ENCODE measurements at regions not wholly inside any gene's neighbourhood (a gene's known extent, or its start where the extent isn't known, plus 50 kb on each side); places are given as distances from the start of the nearest gene placed in this dataset.

DNA sequence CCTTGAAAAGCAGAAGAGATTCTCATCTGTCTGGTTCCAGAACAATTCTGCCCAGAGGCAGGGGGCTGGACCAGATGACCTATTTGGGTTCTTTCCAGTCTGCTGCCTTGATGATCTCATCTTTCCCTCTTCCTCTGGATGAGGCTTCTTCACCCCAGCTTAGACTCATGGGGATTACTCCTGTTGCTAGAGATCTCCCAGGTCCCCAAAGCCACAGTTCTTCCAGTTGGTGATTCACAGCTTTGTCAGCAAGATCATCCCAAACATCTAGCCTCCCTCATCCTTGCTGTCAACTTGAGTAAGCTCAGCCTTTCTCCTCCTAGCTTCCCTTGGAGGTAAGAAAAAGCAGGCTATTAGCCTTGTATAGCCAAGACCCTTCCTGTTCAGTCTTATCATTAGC lies 64.2 kb upstream of the PJA1 start:
- no peaks in the 10 kb centered on the region for H3K79me2 ChIP-seq (ENCODE audit: insufficient read depth, low read depth)
- H3K27me3 ChIP-seq (ENCODE audit: insufficient read depth, low read depth), result no peaks in the 10 kb centered on the region
- no peak overlapping the region for H3K4me3 ChIP-seq (IDR thresholded peaks at IDR 0.05; ENCODE audit: insufficient read depth, low read depth, low read length)
- H3K4me1 ChIP-seq (ENCODE audit: low read depth, poor library complexity, severe bottlenecking), result no peaks in the 10 kb centered on the region
- H3K27ac ChIP-seq, result no peak overlapping the region
- no peak overlapping the region for H2AFZ ChIP-seq (ENCODE audit: low read depth)
- TF ChIP-seq, protein P1, sequence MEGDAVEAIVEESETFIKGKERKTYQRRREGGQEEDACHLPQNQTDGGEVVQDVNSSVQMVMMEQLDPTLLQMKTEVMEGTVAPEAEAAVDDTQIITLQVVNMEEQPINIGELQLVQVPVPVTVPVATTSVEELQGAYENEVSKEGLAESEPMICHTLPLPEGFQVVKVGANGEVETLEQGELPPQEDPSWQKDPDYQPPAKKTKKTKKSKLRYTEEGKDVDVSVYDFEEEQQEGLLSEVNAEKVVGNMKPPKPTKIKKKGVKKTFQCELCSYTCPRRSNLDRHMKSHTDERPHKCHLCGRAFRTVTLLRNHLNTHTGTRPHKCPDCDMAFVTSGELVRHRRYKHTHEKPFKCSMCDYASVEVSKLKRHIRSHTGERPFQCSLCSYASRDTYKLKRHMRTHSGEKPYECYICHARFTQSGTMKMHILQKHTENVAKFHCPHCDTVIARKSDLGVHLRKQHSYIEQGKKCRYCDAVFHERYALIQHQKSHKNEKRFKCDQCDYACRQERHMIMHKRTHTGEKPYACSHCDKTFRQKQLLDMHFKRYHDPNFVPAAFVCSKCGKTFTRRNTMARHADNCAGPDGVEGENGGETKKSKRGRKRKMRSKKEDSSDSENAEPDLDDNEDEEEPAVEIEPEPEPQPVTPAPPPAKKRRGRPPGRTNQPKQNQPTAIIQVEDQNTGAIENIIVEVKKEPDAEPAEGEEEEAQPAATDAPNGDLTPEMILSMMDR (conservative IDR thresholded peaks at IDR 0.05; ENCODE audit: low read depth, low read length), result no peak
- H3K4me2 ChIP-seq, result no peak overlapping the region
- no peak overlapping the region for H3K9ac ChIP-seq
- no peaks in the 10 kb centered on the region for H4K20me1 ChIP-seq (ENCODE audit: insufficient read depth)
- no peaks in the 10 kb centered on the region for H3K36me3 ChIP-seq (ENCODE audit: insufficient read depth)

DNA sequence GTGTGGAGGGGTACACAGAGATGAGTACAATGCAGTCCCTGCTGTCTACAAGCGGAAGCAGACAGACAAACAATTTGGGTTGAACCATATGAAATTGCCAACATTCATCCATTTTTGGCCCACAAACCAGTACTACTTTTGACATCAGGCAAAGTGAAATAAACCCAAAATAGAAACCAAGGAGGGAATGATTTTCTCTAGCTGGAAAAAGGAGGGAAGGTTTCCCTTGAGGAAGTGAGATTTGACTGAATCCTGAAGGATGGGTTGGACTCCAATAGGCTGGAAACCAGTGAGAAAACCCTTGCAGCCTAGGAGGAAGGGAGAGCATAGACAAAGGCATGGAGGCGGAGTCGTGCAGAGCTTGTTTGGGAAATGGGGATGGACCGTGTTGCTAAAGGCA lies 63.5 kb upstream of the PJA1 start:
- Histone ChIP-seq H3K27me3 (ENCODE audit: insufficient read depth, low read depth) (no peaks in the 10 kb centered on the region), H2AFZ (ENCODE audit: low read depth) (no peak overlapping the region)

DNA sequence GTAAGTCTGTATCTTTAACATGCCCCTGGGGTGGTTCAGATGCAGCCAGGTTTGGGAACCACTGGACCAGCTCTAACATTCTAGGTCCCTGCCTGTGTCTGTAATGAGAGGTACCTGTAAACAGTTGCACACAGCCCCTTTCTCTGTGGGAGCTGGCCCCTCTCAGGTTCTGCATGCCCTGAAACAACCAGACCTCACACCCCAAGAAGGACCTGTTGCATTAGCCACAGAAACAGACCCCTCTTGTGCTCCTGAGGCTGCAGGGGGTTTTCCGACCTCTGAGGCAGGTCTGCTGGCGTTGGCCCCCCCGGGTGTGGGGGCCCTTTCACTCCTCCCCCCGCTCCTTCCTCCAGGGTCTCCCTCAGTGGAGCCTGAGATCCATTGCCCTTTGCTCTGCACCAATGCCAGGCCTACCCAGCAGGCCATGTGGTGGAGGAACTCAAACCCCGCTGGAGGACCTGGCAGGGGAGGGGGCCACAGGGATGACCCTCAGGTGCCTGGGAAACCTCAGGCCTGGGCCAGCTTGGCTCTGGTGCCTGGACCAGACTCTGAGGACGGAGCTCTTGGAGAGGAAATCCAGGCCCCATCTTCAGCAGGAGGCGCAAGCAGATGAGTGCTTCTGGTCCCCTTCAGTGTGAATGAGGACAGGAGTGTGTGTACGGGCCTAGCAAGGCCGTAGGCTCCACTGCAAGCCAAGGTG lies 61.4 kb upstream of the PJA1 start:
- Histone ChIP-seq H3K4me2 (no peak overlapping the region), H4K20me1 (ENCODE audit: insufficient read depth) (no peaks in the 10 kb centered on the region), H3K4me1 (ENCODE audit: low read depth, poor library complexity, severe bottlenecking) (no peaks in the 10 kb centered on the region), H3K4me3 (IDR thresholded peaks at IDR 0.05; ENCODE audit: insufficient read depth, low read depth, low read length) (no peak overlapping the region), H3K27me3 (ENCODE audit: insufficient read depth, low read depth) (no peaks in the 10 kb centered on the region), H2AFZ (ENCODE audit: low read depth) (no peak overlapping the region), H3K79me2 (ENCODE audit: insufficient read depth, low read depth) (no peaks in the 10 kb centered on the region), H3K9ac (no peak overlapping the region), H3K27ac (no peak overlapping the region), H3K36me3 (ENCODE audit: insufficient read depth) (no peaks in the 10 kb centered on the region)
- TF ChIP-seq, protein P1 (conservative IDR thresholded peaks at IDR 0.05; ENCODE audit: low read depth, low read length), result no peak

More for the DNA sequence above, 63.5 kb upstream of the PJA1 start:
- H3K36me3 ChIP-seq (ENCODE audit: insufficient read depth), result no peaks in the 10 kb centered on the region
- no peak overlapping the region for H3K9ac ChIP-seq
- H4K20me1 ChIP-seq (ENCODE audit: insufficient read depth), result no peaks in the 10 kb centered on the region
- H3K4me1 ChIP-seq (ENCODE audit: low read depth, poor library complexity, severe bottlenecking), result no peaks in the 10 kb centered on the region
- TF ChIP-seq, protein P1 (conservative IDR thresholded peaks at IDR 0.05; ENCODE audit: low read depth, low read length), result no peak
- H3K79me2 ChIP-seq (ENCODE audit: insufficient read depth, low read depth), result no peaks in the 10 kb centered on the region
- H3K4me2 ChIP-seq, result no peak overlapping the region
- H3K27ac ChIP-seq, result no peak overlapping the region
- H3K4me3 ChIP-seq (IDR thresholded peaks at IDR 0.05; ENCODE audit: insufficient read depth, low read depth, low read length), result no peak overlapping the region

DNA sequence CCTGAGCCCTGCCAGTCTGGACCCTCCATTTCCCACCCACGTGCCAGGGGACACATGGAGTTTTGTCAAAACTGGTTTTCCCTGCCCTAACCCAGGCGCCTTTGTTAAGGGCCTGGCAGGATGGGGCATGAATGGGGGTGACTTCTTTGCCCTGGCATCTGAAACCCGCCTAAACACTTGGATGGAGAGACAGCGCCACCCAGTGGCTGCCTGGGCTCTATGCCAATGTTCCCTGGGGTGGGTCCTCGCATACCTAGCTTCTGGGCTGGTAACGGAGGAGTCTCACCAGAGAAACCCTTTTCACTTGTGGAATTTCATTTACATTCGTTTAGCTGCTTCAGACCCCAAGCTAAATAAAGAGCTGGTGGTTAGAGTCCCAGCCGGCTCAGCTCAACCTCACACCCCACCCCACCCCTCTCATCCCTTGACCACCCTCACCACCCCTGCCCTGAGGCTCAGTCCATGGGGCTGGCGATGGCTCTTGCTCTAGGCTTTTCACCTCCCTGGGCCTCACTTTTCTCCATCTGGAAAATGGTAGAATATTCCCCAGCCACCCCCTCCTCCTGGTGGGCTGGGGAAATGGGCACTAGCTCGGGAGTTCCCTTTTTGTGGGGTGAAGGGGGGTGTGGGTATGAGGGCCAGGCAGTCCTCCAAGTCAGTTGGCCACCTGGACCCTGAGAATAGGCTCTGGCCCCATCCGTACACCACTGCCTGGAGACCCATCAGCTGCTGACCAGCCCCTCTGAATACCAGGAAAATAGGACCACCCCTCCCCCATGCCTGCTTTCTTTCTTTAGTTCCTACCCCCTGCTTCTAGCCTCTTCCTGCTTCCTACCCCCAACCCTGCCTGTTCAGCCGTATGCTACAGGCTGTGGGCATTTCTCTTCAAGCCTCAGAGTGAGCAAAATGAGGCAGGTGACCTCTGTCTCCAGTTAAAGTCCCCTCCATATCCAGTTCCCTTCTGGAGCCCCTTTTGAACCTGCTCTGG lies 57.1 kb upstream of the PJA1 start:
- Histone ChIP-seq H3K4me3 (IDR thresholded peaks at IDR 0.05; ENCODE audit: insufficient read depth, low read depth, low read length) (no peak overlapping the region), H2AFZ (ENCODE audit: low read depth) (no peak overlapping the region), H4K20me1 (ENCODE audit: insufficient read depth) (no peaks in the 10 kb centered on the region), H3K79me2 (ENCODE audit: insufficient read depth, low read depth) (no peaks in the 10 kb centered on the region), H3K27ac (no peak overlapping the region), H3K36me3 (ENCODE audit: insufficient read depth) (no peaks in the 10 kb centered on the region), H3K9ac (no peak overlapping the region), H3K4me1 (ENCODE audit: low read depth, poor library complexity, severe bottlenecking) (no peaks in the 10 kb centered on the region), H3K27me3 (ENCODE audit: insufficient read depth, low read depth) (no peaks in the 10 kb centered on the region), H3K4me2 (no peak overlapping the region)
- TF ChIP-seq, protein P1 (conservative IDR thresholded peaks at IDR 0.05; ENCODE audit: low read depth, low read length), result peak; percentile 65
